ENCODE measurements at regions not wholly inside any gene's neighbourhood (a gene's known extent, or its start where the extent isn't known, plus 50 kb on each side); places are given as distances from the start of the nearest gene placed in this dataset.

DNA sequence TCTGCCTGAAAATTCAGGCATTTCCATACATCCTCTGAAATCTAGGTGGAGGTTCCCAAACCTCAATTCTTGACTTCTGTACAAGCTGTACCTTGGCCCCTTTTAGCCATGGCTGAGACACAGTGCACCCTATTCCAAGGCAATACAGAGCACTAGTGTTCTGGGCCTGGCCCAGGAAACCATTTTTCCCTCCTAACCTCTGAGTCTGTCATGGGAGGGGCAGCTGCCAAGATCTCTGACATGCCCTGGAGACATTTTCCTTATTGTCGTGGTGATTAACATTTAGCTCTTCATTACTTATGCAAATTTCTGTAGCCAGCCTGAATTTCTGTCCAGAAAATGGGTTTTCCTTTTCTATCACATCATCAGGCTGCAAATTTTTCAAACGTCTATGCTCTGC is 248.0 kb upstream of the RGS18 start:
- TF ChIP-seq BHLHE40 (IDR thresholded peaks at IDR 0.05; ENCODE audit: borderline replicate concordance): no peak
- TF ChIP-seq LEF1 (IDR thresholded peaks at IDR 0.05; ENCODE audit: borderline replicate concordance): no peak
- TF ChIP-seq FOXM1 (IDR thresholded peaks at IDR 0.05; ENCODE audit: borderline replicate concordance): no peak
- TF ChIP-seq FOXK2 (IDR thresholded peaks at IDR 0.05): no peak
- no peak for TF ChIP-seq L3MBTL2 (conservative IDR thresholded peaks at IDR 0.05)
- no peak for TF ChIP-seq PKNOX1 (IDR thresholded peaks at IDR 0.05)
- TF ChIP-seq HDGF (IDR thresholded peaks at IDR 0.05; ENCODE audit: borderline replicate concordance): no peak
- TF ChIP-seq CTBP1 (IDR thresholded peaks at IDR 0.05; ENCODE audit: borderline replicate concordance): no peak
- TF ChIP-seq ELF4 (IDR thresholded peaks at IDR 0.05): no peak
- no peak for TF ChIP-seq ARNT (IDR thresholded peaks at IDR 0.05)
- TF ChIP-seq FOXA1 (IDR thresholded peaks at IDR 0.05): no peak
